Cardiac muscle cell (in vitro differentiated cells and primary cell): ENCODE measurements at regions not wholly inside any gene's neighbourhood (a gene's known extent, or its start where the extent isn't known, plus 50 kb on each side); places are given as distances from the start of the nearest gene placed in this dataset.

Experiments used
- DNase-seq, 2 donors: peaks; one replicate each; pipeline versions ENCODE4 v3.0.0 to v3.0.0-alpha.2; 2010 to 2017; ENCODE audit warnings: low read depth in 1 of 2, low spot score in 1 of 2
- H3K27ac ChIP-seq: fragments of 200-600 bp; sonication (generic); 2 replicates; pipeline ENCODE4 v1.5.1; 2016
- H3K27me3 ChIP-seq: fragments of 200-600 bp; sonication (generic); 2 replicates; pipeline ENCODE4 v1.6.0; 2016; ENCODE audit warnings: control low read depth
- H3K36me3 ChIP-seq: fragments of 200-600 bp; sonication (generic); 2 replicates; pipeline ENCODE4 v1.5.1; 2016; ENCODE audit warnings: control low read depth
- H3K4me1 ChIP-seq: fragments of 200-600 bp; sonication (generic); 2 replicates; pipeline ENCODE4 v1.8.1; 2017; ENCODE audit warnings: low read depth, mild to moderate bottlenecking, mixed run types
- H3K4me3 ChIP-seq: fragments of 200-600 bp; sonication (generic); 2 replicates; pipeline ENCODE4 v1.5.1; 2016; ENCODE audit warnings: mild to moderate bottlenecking
- H3K9me3 ChIP-seq: fragments of 200-600 bp; sonication (generic); 2 replicates; pipeline ENCODE4 v1.5.1; 2017; ENCODE audit warnings: low read depth, mild to moderate bottlenecking, control low read depth
- CTCF ChIP-seq: IDR thresholded peaks from 2 replicates; pipeline ENCODE4 v1.5.1; 2012; ENCODE audit warnings: low read depth, mild to moderate bottlenecking, low read length

GRCh38 chr6:1044040-1044836 is 267.7 kb upstream of the FOXQ1 start:
- no peak overlapping the region for H3K4me3 ChIP-seq
- H3K27ac ChIP-seq: no peak overlapping the region
- no peak for DNase-seq
- no peaks in the 10 kb centered on the region for H3K9me3 ChIP-seq
- no peaks in the 10 kb centered on the region for H3K36me3 ChIP-seq
- no peaks in the 10 kb centered on the region for H3K4me1 ChIP-seq
- TF ChIP-seq CTCF: no peak
- H3K27me3 ChIP-seq: no peaks in the 10 kb centered on the region

- Histone ChIP-seq H3K4me3 (no peak overlapping the region), H3K27me3 (no peaks in the 10 kb centered on the region), H3K36me3 (no peaks in the 10 kb centered on the region), H3K4me1 (no peaks in the 10 kb centered on the region), H3K27ac (no peak overlapping the region), H3K9me3 (no peaks in the 10 kb centered on the region)
- no peak for TF ChIP-seq CTCF
- DNase-seq: no peak
These were observed 268.5 kb upstream of the FOXQ1 start for GRCh38 chr6:1043458-1043836.

- H3K4me1 ChIP-seq: no peaks in the 10 kb centered on the region
- no peaks in the 10 kb centered on the region for H3K36me3 ChIP-seq
- H3K27me3 ChIP-seq: no peaks in the 10 kb centered on the region
- no peaks in the 10 kb centered on the region for H3K9me3 ChIP-seq
- no peak for TF ChIP-seq CTCF
- H3K4me3 ChIP-seq: no peak overlapping the region
- H3K27ac ChIP-seq: no peak overlapping the region
- DNase-seq: no peak
These were observed 269.1 kb upstream of the FOXQ1 start for GRCh38 chr6:1042583-1043457.

- H3K36me3 ChIP-seq: no peaks in the 10 kb centered on the region
- no peak overlapping the region for H3K4me3 ChIP-seq
- DNase-seq: no peak
- no peaks in the 10 kb centered on the region for H3K4me1 ChIP-seq
- H3K27ac ChIP-seq: no peak overlapping the region
- H3K9me3 ChIP-seq: no peaks in the 10 kb centered on the region
- TF ChIP-seq CTCF: no peak
- H3K27me3 ChIP-seq: no peaks in the 10 kb centered on the region
These were observed 271.5 kb upstream of the FOXQ1 start for GRCh38 chr6:1040393-1040792.

- Histone ChIP-seq H3K4me3 (no peak overlapping the region), H3K27ac (no peak overlapping the region), H3K27me3 (no peaks in the 10 kb centered on the region), H3K9me3 (no peaks in the 10 kb centered on the region), H3K36me3 (no peaks in the 10 kb centered on the region), H3K4me1 (no peaks in the 10 kb centered on the region)
- TF ChIP-seq CTCF: no peak
- DNase-seq: no peak
These were observed 272.2 kb upstream of the FOXQ1 start for GRCh38 chr6:1039746-1040145.
